H1 (cell line): ENCODE measurements at regions not wholly inside any gene's neighbourhood (a gene's known extent, or its start where the extent isn't known, plus 50 kb on each side); places are given as distances from the start of the nearest gene placed in this dataset.

Source experiments
- CBX8 ChIP-seq: fragments of 300-800, 300-1000 bp; sonication (generic); IDR thresholded peaks from 2 replicates; pipeline ENCODE4 v1.7.1; 2016; ENCODE audit warnings: low read depth, low read length, borderline replicate concordance
- CHD7 ChIP-seq: fragments of 300-600 bp; sonication (generic); IDR thresholded peaks from 2 replicates; pipeline ENCODE4 v1.7.1; 2012; ENCODE audit warnings: low read length, moderate library complexity, mild to moderate bottlenecking, inconsistent platforms; ENCODE audit not compliant: insufficient replicate concordance
- E2F6 ChIP-seq: IDR thresholded peaks from 2 replicates; pipeline ENCODE4 v1.6.1; 2012; ENCODE audit warnings: inconsistent platforms
- RAD21 ChIP-seq, 2 experiments: IDR thresholded peaks in 1 of 2; conservative IDR thresholded peaks in 1 of 2; 2 replicates each; pipeline ENCODE4 v1.6.1; 2011; ENCODE audit warnings: low read depth in 2 of 2, low read length in 2 of 2, improper control_type of control experiment in 1 of 2, inconsistent platforms in 1 of 2, mild to moderate bottlenecking in 1 of 2, moderate library complexity in 1 of 2
- RFX5 ChIP-seq: IDR thresholded peaks from 2 replicates; pipeline ENCODE4 v1.6.1; 2011; ENCODE audit warnings: low read depth, low read length, improper control_type of control experiment, borderline replicate concordance
- SIN3A ChIP-seq, 2 experiments: IDR thresholded peaks in 1 of 2; conservative IDR thresholded peaks in 1 of 2; 2 replicates each; pipeline ENCODE4 v1.6.1; 2011 to 2012; ENCODE audit warnings: low read length in 2 of 2, improper control_type of control experiment in 1 of 2, low read depth in 1 of 2, mild to moderate bottlenecking in 1 of 2

GRCh38 chr2:5504756-5505155 is 187.4 kb upstream of the SOX11 start (continued):
- no peak for TF ChIP-seq CHD7
- TF ChIP-seq RAD21 (IDR thresholded peaks at IDR 0.05 in 1 of 2, conservative IDR thresholded peaks at IDR 0.05 in 1 of 2; ENCODE audit: low read depth in 2 of 2, low read length in 2 of 2) = no peak
- TF ChIP-seq E2F6 = no peak
- no peak for TF ChIP-seq CBX8
- no peak for TF ChIP-seq RFX5
- TF ChIP-seq SIN3A (conservative IDR thresholded peaks at IDR 0.05 in 1 of 2, IDR thresholded peaks at IDR 0.05 in 1 of 2; ENCODE audit: low read depth in 1 of 2, low read length in 2 of 2) = no peak
